GM21576 (cell line): ENCODE measurements at regions not wholly inside any gene's neighbourhood (a gene's known extent, or its start where the extent isn't known, plus 50 kb on each side); places are given as distances from the start of the nearest gene placed in this dataset.
A peak's percentile ranks its signal among the peaks of the same experiment; 100 is the strongest.
"Not testable (repeated sequence)": the region's sequence is repeated elsewhere in the genome, so short reads cannot be mapped to it uniquely, and the experiment has no call there.

ENCODE experiments used
- ATAC-seq: cut with Tn5 transposase; IDR thresholded peaks from one replicate; pipeline ENCODE4 v1.9.1; 2021; ENCODE audit warnings: mild to moderate bottlenecking, moderate library complexity; ENCODE audit not compliant: unreplicated experiment

GRCh38 chr19:27851002-27851481, 1361.9 kb downstream of the UQCRFS1 start:
- ATAC-seq, result no peak

GRCh38 chr19:27846944-27847343, 1366.0 kb downstream of the UQCRFS1 start:
- ATAC-seq, result no peak

- ATAC-seq, result no peak
These were observed 1368.7 kb downstream of the UQCRFS1 start for GRCh38 chr19:27844261-27844660.

GRCh38 chr19:27843861-27844260, 1369.1 kb downstream of the UQCRFS1 start:
- ATAC-seq, result no peak

GRCh38 chr19:27833031-27833430, 1379.9 kb downstream of the UQCRFS1 start:
- no peak for ATAC-seq

GRCh38 chr19:27828829-27829228, 1384.1 kb downstream of the UQCRFS1 start:
- no peak for ATAC-seq

GRCh38 chr19:27824108-27824507, 1388.8 kb downstream of the UQCRFS1 start:
- ATAC-seq, result no peak

- ATAC-seq, result no peak
These were observed 1390.6 kb downstream of the UQCRFS1 start for GRCh38 chr19:27822336-27822735.

- no peak for ATAC-seq
These were observed 1391.4 kb downstream of the UQCRFS1 start for GRCh38 chr19:27821418-27822018.

- no peak for ATAC-seq
These were observed 1397.0 kb downstream of the UQCRFS1 start for GRCh38 chr19:27815985-27816384.

- not testable (repeated sequence) for ATAC-seq
These were observed 1398.1 kb downstream of the UQCRFS1 start for GRCh38 chr19:27814834-27815233.

- ATAC-seq, result not testable (repeated sequence)
These were observed 1398.7 kb downstream of the UQCRFS1 start for GRCh38 chr19:27814274-27814673.

- ATAC-seq, result no peak
These were observed 1406.4 kb downstream of the UQCRFS1 start for GRCh38 chr19:27806471-27807070.

- no peak for ATAC-seq
These were observed 1407.1 kb downstream of the UQCRFS1 start for GRCh38 chr19:27805848-27806247.

GRCh38 chr19:27802293-27802692, 1410.7 kb downstream of the UQCRFS1 start:
- not testable (repeated sequence) for ATAC-seq

- no peak for ATAC-seq
These were observed 1416.4 kb downstream of the UQCRFS1 start for GRCh38 chr19:27796540-27796939.

GRCh38 chr19:27796073-27796472, 1416.9 kb downstream of the UQCRFS1 start:
- no peak for ATAC-seq

GRCh38 chr19:27795369-27795768, 1417.6 kb downstream of the UQCRFS1 start:
- no peak for ATAC-seq

- ATAC-seq, result no peak
These were observed 1418.4 kb downstream of the UQCRFS1 start for GRCh38 chr19:27794494-27795042.

- ATAC-seq, result peak; percentile 88
These were observed 1419.1 kb downstream of the UQCRFS1 start for GRCh38 chr19:27793644-27794493.

- peak; percentile 71 for ATAC-seq
These were observed 1419.8 kb downstream of the UQCRFS1 start for GRCh38 chr19:27793128-27793643.
